ENCODE measurements at regions not wholly inside any gene's neighbourhood (a gene's known extent, or its start where the extent isn't known, plus 50 kb on each side); places are given as distances from the start of the nearest gene placed in this dataset.
A peak's percentile ranks its signal among the peaks of the same experiment; 100 is the strongest.
"Not testable (repeated sequence)": the region's sequence is repeated elsewhere in the genome, so short reads cannot be mapped to it uniquely, and the experiment has no call there.

DNA sequence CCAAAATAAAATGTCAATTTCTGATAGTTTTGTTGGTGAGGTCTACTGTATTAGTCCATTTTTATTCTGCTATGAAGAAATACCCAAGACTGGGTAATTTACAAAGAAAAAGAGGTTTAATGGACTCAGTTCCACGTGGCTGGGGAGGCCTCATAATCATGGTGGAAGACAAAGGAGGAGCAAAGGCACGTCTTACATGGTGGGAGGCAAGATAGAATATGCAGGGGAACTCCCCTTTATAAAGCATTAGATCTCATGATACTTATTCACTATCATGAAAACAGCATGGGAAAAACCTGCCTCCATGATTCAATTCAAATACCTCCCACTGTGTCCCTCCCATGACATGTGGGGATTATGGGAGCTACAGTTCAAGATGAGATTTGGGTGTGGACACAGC lies 204.5 kb upstream of the ZEB2 start:
- DNase-seq (ENCODE audit: low spot score): not testable (repeated sequence)

DNA sequence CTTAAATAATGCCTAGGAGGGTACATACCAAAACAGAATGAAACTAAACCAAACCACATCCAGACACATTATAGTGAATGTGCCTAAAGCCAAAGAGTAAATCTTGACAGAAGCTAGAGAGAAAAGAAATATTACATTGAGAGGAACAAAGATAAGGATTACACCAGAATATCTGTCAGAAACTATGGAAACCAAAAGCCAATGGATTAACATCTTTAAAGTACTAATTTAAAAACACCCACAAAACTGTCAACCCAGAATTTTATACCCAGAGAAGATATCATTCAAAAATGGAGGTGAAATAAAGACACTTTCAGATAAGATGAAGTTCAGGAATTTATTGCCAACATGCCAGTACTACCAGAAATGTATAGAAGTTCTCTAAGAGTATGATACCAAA lies 198.5 kb upstream of the ZEB2 start:
- DNase-seq (ENCODE audit: low spot score): no peak

DNA sequence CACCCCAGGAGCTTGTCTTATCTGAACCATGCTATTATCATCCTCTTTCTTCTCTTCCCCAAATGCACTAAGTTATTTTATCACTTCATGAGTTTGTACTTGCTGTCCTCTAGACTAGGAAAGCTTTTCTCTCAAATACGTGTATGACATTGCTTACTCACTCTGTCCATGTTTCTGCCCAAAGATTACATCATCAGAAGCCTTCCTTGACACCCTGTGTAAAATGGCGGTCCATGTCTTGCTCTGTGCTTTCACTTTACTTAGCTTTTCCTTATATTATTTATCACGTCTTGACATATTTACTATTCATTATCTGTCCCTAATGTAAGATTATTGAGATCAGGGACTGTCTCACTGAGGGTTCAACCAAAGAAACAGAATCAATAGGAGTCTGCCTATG lies 196.1 kb upstream of the ZEB2 start:
- DNase-seq (ENCODE audit: low spot score): no peak

DNA sequence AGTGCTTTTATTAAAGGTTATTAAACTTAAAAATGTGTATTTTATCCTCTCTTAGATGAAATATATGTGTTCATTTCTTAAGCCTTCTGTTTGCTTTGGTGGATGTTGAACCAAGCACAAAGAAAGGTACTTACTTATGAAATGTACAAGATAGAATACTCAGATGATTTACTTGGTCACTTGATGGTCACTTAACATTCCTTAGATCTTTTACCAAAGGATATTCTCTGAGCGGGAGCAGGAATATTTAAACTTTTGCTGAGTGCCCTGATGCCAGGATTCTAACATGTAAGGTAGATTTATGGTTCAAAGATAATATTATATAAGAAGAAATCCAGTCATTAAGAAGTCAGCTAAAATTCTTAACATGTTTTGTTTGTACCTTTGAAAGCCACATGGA lies 193.5 kb upstream of the ZEB2 start:
- DNase-seq (ENCODE audit: low spot score): no peak

DNA sequence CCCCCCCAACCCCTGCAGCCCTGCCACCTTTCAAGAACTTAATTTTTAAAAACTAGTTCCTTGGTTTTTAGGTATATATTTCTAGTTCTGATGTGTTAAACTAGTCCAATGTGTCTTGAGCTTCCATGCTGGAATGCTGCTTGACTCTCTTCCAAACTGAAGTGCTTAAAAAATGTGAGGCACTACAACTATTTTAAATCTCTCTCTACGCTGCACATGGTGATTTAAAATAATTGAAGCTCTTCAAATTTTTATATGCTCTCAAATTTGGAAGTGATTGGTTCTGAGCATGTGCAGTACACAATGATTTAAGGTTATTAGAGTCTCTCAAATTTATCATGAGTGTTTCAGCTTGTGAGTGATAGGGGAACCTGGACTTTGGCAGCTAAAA lies 192.6 kb upstream of the ZEB2 start:
- DNase-seq (ENCODE audit: low spot score): no peak

DNA sequence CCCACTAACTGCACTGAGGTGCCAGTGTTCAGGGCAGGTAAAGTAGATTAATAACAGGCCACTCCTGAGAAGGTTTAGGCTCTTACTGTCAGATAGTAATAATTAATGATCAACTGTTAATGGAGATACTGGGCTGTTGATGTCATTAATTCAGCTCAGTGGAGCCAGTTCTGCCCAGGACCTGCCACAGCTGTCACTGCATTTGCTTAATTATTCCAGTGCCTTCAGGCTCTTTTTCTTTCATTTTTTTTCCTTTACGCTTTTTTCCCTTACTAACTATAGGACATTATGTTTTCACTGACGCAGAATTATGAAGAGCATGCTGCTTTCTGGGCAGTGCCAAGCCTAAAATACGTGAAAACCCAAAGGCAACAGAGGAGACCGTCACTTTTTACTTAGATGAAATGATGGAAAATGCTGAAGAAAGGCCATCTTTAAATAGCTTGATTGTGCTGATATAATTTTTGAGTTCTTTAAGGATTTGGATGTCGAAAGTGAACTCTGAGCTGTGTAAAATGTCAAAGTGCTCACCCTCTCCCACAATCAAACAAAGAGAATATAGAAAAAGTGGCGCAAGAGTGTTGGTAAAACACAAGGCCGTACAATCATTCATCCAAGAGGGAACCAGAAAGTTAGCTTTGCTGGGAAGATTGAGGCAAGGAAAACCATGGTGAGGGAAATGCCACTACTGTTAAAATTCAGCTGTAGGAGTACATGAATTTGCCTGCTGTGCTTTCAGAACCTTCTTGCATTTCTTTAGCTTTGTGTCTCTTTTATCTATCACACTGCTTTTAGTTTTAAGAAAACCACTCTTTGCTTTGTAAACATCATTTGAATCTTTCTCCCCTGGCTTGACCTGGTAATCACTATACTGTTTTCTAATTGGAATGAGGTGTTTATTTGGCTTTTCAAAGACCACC lies 192.0 kb upstream of the ZEB2 start:
- no peak for DNase-seq (ENCODE audit: low spot score)

DNA sequence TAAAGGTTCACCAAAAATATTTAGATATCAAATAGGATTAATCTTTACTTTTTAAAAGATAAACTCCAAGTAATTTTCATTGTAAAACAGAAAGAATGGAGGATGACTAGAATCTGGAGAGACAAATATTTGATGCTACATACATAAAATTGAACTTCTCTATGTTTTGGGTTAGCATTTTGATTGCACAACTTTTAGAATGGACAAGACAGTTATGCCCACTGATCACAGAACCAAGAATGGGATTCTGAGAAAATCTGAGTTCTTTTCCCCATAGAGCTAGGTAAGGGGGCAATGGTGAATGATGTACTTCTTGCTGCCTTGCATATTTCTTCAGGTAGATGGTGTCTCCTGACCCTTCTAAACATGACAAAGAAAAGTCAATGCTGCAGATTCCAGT lies 191.2 kb upstream of the ZEB2 start:
- no peak for DNase-seq (ENCODE audit: low spot score)

DNA sequence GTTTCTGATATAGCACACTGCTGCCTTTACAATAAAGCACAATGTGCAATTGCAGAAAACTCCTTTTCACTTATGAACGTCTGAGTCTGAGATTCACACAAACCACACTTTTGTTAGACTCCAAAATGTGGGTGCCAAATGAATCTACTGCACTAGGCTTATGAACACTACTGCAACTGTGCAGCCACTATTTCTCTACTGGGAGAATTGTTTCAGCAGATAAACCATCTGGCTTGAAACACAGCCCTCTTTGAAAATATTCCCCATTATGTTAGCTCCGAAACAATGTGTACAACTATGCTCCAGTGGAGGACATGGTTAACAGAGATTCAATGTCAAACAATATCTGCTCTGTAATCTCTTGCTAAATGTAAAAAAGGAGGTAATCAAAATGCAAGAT lies 188.7 kb upstream of the ZEB2 start:
- DNase-seq (ENCODE audit: low spot score): no peak

DNA sequence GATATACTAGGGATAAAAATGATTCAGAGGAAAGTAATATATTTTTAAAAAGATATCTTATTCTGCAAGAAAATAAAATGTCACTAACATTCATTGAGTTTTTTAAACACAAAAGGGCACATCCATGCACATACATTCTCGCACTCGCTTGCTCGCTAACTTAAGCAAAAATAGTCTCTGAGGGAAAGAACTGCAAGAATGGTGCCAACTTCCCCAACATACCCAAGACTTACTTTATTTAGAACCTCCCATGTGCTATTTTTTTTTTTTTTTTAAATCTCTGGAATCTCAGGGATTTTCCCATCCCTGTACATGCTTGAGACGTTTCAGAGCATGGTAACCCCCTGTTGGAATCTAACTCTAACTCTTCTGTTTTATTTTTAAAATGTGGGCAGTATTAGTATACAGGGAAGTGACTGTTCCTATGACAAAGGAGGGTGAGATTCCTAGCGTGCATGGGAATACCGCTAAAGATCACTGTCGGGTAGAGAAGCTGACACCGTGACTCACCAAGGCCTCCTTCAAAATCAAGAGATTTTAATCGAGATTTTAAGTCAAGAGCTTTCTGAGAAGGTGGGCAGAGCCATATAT lies 187.9 kb upstream of the ZEB2 start:
- peak; percentile 87 for DNase-seq (ENCODE audit: low spot score)

DNA sequence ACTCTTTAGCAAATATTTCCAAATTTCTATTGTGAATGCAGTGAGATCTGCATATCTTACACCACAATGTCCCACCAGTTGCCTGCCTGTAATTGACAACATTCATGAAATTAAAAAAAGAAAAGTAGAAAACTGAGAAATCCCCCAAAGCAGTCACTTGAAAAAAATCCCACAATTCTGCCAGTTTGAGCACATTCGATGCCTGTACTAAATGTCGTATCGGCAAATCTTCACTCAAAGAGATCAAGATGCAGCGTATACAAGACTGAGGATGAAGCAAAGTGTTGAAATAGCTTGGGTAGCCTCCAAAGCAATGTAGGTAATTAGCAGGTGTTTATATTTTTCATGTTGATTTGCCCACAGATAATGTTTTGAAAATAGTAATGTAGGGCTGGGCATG lies 186.7 kb upstream of the ZEB2 start:
- DNase-seq (ENCODE audit: low spot score): no peak

DNA sequence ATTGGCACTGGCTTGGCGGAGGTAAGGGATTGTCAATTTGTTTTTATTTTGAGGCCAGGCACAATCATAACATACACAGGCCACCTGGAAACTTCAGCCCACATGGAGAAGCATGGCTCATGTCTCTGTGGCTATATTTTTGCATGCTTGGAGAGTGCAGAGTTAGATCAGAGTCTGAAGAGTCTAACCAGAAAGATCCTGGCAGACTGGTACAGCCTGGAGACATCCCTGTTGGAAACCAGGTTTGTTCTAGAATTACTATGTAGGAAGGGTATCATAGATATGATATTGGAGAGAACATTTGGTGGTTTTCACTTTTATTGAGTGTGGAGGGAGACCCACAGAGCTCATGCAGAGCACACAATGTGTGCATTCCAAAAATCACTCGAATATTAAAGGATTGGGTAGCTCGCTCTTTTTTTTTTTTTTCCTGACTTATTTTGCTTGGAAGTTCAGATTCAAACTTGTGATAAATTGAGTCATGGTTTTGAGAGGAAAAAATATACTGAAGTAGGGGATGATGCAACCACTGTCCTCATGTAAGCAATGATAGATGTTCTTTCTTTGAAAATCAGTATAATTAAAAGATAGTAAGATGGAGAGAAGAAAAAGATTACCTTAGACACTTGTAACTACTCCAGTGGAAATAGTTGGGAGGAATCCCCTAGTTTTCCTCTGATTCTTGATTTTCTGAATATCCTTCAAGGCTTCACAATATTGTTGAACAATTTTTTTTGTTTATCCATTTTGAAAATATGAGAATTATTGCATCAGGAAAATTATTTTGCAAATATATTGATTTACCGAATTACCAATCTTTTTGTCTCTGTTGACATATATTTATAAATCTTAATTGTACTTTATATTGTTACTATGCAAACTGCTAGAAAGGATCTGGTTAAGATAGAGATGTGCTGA lies 185.7 kb upstream of the ZEB2 start:
- no peak for DNase-seq (ENCODE audit: low spot score)

DNA sequence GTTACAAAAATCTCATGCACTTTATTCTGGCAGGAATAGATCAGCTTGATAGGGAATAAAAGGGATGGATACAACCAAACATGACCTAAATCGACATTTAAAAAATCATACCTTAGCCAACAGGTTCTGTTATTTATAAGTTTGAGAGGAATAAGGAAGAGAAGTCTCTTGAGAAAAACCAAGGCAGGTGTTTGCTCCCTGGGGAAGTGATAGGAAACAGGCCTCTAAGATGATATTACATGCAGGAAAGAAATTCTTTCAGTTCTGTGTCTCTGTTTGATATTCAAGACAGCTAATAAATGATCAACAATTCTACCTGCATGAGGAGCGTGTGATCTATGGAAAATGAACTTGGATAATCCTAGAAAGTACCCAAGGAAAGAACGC lies 184.8 kb upstream of the ZEB2 start:
- DNase-seq (ENCODE audit: low spot score): no peak

DNA sequence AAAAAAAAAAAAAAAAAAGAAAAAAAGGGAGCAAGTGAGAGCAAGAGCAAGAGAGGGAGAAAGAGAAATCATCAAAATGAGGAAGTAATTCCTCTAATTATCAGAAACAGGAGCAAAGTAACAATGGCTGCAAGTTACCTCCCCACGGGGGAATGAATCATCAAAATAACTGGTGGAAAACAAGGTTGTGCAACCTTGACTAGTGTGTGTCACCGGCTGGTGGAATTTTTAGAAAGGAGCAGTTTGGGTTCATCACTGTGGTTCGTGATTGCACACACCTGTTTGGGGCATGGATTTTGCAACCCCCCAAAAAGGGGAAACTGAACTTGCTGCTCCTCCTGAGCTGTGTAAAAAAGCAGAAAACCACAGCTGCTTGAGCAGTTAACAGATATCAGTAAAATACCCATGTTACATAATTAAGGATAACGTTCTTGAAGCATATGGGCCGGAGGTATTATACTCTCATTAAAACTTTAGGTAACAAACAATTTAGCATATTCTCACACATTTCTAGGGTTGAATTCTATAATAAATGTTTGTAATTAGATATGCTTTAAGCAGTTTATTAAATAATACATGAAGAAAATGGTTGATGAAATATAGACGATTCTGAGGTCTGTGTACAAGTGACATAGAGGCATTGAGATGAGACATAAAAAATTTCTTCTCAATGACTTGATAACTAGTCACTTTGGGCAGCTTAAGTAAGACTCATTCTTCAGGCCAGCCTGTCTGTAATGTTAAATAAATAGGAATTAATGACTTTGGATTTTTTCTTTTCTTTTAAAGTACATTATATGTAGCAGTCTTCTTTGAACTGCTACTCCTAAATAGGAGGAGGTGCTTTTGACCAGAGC lies 184.2 kb upstream of the ZEB2 start:
- peak; percentile 82 for DNase-seq (ENCODE audit: low spot score)

DNA sequence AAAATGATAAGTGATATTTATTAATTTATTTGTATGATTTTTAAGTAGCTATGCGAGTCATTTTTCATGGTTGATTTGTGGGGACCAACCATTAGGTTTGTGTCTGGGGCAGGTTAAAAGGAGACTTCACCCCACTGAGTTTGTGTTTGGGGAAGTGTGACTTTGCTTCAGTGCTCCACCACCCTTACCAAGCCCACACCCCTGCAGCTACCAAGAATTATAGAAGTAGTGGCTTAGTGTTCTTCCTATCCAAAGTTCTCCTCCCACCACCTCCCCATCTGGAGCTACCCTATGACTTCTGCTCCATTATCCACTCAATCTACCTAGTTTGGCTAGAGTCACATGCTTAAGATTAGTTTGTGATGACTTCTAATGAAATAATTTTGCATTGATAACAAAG lies 182.1 kb upstream of the ZEB2 start:
- no peak for DNase-seq (ENCODE audit: low spot score)

DNA sequence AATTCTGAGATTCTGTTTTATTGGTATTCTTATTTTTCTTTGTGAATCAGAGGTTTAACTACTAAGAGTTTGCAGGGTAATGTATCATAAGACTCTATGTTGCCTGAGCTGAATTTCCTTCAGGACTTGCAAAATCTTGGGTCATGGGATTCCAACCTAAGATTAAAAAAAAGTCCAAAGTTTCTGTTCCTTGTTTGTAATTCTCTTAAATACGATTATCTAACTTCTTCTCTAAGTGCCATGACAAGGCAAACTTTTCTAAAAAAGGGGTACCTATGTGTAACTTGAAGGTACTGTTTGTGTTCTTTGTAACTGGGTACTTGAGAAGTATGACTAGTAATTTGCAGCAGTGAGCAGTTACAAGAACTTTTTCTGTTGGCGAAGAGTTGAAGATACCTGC lies 181.3 kb upstream of the ZEB2 start:
- no peak for DNase-seq (ENCODE audit: low spot score)

DNA sequence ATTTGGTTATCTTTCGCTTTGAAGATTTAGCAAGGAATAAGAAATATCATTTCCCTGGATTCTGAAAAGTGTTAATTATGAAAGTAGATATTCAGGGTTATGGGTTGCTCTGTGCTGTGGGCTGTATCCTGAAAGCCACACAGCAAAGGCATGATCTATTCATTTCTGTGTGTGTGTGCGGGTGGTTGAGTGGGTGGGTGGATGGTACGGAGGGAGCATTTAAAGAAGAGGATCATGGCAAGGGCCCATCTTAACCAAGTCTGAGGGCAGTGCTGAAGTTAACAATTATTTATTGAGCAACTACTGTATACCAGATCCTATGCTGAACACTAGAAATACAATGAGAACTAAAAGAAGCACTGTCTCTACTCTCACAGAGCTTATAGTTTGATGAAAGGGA lies 178.2 kb upstream of the ZEB2 start:
- no peak for DNase-seq (ENCODE audit: low spot score)

DNA sequence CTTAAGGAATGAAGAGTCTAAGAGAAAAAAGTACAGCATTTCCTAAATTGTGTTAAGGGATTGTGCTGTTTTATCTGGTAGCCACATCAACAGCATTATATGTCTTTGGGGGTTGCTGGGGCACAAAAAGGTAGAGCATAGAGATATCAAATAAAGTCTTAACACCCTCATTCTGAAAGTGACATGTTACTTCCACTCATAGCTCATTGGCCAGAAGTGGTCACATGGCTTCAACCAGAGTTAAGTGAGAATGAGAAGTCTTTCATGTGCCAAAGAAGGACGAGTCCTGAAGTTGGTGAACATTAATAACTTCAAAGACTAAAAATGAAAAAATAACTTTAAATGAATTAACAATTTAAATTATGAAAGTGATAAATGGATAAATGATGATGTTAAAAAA lies 175.7 kb upstream of the ZEB2 start:
- DNase-seq (ENCODE audit: low spot score): no peak

DNA sequence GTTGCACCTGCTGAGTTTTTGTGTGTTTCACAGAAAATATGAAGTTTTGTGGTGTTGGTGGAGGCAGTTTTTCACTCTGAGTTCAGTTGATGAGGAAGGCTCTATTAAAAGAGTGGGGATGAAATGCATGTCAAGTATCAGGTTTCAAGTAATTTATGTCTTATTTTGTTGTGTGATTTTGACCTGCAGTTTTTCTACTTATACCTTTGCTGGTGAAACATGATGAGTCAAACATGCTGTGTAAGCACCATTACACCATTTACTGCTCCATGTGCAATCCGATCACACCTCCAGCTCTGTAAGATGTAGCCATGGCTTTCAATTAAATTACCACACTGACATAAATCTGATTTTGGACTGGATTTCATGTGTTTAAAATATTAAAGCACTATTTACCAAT lies 174.5 kb upstream of the ZEB2 start:
- DNase-seq (ENCODE audit: low spot score): no peak

DNA sequence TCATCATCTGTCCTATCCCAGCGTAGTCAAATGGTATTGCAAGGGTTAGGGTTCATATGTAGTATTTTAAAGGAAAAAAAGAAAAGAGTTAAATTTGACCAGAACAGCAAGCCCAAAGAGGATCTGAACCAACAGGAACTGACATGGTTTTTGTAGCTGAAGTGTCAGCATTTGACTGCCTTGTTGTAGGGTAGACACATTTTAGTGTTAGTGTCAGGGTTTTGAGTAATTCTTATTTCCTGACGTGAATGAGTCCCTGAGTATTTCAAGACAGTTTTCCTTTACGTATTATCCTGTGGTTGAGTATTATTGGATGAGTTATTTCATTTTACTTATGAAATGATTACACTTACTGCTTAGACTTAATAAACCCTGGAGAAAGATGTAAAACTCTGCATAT lies 173.3 kb upstream of the ZEB2 start:
- DNase-seq (ENCODE audit: low spot score): no peak

DNA sequence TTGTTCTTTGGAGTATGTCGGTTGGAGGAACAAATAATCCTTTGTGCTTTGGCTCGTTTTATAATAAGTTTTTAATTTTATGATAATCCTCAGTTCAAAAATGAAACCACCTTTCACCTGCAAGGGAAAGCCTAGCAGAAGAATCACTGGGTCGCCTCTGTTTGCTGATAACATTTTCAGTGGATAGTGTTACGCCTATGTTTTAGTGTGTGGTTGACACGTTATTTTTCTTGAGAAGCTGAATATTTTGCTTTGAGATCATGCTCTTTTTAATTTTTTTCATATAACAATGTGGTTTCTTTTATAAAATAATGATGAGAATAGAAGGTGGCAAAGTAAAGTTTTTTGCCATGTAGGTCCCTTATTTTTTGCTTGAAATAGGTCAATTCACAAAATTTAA lies 172.7 kb upstream of the ZEB2 start:
- no peak for DNase-seq (ENCODE audit: low spot score)

DNA sequence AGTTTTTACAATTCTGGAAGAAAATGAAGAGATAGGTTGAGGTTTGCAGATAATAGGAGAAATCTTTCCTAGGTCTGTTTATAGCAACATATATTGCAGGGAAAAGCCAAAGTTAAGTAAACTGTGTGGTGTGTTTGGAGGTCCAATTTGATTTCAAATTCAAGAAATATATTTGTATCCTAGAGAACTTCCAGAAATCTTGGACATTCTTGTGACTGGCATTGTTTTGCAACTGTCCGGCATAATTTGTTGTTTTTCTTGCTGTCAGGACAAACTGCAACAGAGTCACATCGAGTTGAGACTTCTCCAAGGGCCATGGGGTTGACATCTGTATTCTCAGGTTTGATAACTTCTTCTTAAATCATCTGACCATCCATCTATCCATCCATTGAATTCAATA lies 170.9 kb upstream of the ZEB2 start:
- no peak for DNase-seq (ENCODE audit: low spot score)

Measured in kidney tubule cell (primary cell).